Heart right ventricle (tissue), 16 donors: ENCODE measurements at regions not wholly inside any gene's neighbourhood (a gene's known extent, or its start where the extent isn't known, plus 50 kb on each side); places are given as distances from the start of the nearest gene placed in this dataset.

Experiments used
- ATAC-seq, 8 donors: fragments of 200-7000 bp; cut with Tn5 transposase; one replicate each; pipeline ENCODE4 v1.9.1; 2020; ENCODE audit warnings: mild to moderate bottlenecking in 8 of 8, moderate library complexity in 8 of 8, moderate number of reproducible peaks in 1 of 8
- DNase-seq, 2 donors: peaks; one replicate each; pipeline ENCODE4 v3.0.0-alpha.2; 2020
- H3K27ac ChIP-seq, 10 donors: fragments of 200-600 bp; sonication (generic) in 2 of 10; one replicate each; pipeline versions ENCODE4 v1.5.0 to v1.8.0; 2020 to 2022; ENCODE audit warnings: mild to moderate bottlenecking in 3 of 10
- H3K27me3 ChIP-seq, 7 donors: fragments of 200-600 bp; one replicate each; pipeline ENCODE4 v1.8.0; 2021 to 2022; ENCODE audit warnings: mild to moderate bottlenecking in 2 of 7
- H3K36me3 ChIP-seq, 9 donors: fragments of 200-600 bp; sonication (generic) in 1 of 9; one replicate each; pipeline versions ENCODE4 v1.5.0 to v1.8.0; 2020 to 2022; ENCODE audit warnings: mild to moderate bottlenecking in 2 of 9
- H3K4me1 ChIP-seq, 9 donors: fragments of 200-600 bp; sonication (generic) in 1 of 9; one replicate each; pipeline versions ENCODE4 v1.5.0 to v1.8.0; 2020 to 2022; ENCODE audit warnings: mild to moderate bottlenecking in 4 of 9
- H3K4me3 ChIP-seq, 10 donors: fragments of 200-600 bp; sonication (generic) in 2 of 10; one replicate each; pipeline versions ENCODE4 v1.5.0 to v1.8.0; 2020 to 2022; ENCODE audit warnings: mild to moderate bottlenecking in 7 of 10, moderate library complexity in 2 of 10
- H3K9me3 ChIP-seq, 11 donors: fragments of 200-600 bp in 10 of 11; sonication (generic) in 2 of 11; one replicate each; pipeline versions ENCODE4 v1.5.0 to v1.8.0; 2013 to 2022; ENCODE audit warnings: mild to moderate bottlenecking in 2 of 11, control low read depth in 1 of 11, moderate library complexity in 1 of 11
- WGBS, 2 donors: extraction: QIAGEN DNeasy Blood & Tissue Kit; methylation state at CpG; one replicate each; pipeline ENCODE4 v1.1.7; 2013; ENCODE audit warnings: inconsistent platforms in 1 of 2; 5-methylcytosine and 5-hydroxymethylcytosine counted together
- intact Hi-C, 10 donors: fragments of 100-400 bp; cut with DNase I; formaldehyde crosslinking; loops; one replicate each; pipeline versions ENCODE4 v1.11.1 to v1.14.2; 2022
- TF ChIP-seq, protein P1 (sequence below), 9 donors: fragments of 200-600 bp; sonication (generic) in 2 of 9; IDR thresholded peaks; one replicate each; pipeline versions ENCODE4 v1.5.0 to v1.8.0; 2021 to 2022; ENCODE audit warnings: antibody characterized with exemption in 9 of 9, mild to moderate bottlenecking in 5 of 9, moderate library complexity in 1 of 9
- donor health status: Arrhythmogenic right ventricular cardiomyopathy.
- donor health status: ischemic (EF 13 %, LVEDD 7.1; RV severe dilation, severe dysfunction).
- donor health status: healthy with polysubstance abuse.
- donor health status: DM: no; HTN: yes; CAD: no.
- donor health status: DM: no; HTN: no; CAD: no.
- donor health status: ischemic (EF 25% LVEDD 6.9; RV normal size, moderate dysfunction).
- donor health status: ischemic (EF 25% LVEDD 5.7; RV mildly dilated, moderate dysfunction).
- donor health status: healthy.
- donor health status: DM: yes; HTN: yes; CAD: no.
- donor health status: Ischemic cardiomyopathy.
- donor health status: ischemic (EF 35%, LVEDD 5.7; RV mildly dilated, moderate dysfunction).
- donor health status: nonischemic (EF 11% LVEDD 7.7; RV severe dilation, severe dysfunction).
- donor health status: DM: yes; HTN: yes; CAD: no.
- donor health status: PGD.
- donor health status: ischemic (EF 29% LVEDD 5.4; RV normal size, mild dysfunction).
- donor health status: nonischemic (EF 23%, LVEDD 6.1; RV moderate dilation, normal function).

DNA sequence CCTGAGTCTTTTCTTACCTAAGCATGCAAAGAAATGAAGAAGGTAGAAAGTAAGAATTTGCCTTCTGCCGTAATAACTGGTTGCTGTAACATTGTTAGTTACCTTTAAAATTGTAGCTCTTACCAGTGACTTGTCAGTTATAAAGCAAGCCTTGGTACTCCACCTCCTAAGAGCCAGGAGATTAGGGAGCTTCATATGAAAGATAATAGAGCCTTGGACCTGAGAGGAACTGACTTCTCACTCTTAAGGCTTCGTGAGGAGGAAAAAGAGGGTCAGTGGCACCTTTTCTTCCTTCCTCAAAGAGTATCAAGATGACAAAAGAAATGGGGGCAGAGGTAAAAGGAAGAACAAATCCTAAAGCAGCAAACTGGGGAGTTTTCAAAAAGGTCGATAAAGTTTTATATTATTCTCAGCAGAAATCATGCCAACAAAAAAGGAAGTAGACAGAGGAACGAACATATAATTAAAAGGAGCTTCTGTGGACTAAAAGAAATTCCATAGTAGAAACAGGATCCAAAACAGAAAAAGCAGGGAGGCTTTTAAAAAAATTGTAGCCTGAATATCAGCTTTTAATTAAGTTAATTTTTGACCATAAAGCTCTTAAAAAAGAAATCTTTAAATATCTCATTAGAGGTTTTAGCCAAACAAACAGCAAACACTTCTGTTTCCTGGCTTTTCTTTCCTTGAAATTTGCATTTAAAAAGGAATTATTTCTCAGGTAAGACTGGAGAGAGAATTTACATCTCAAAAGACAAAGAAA is 847.1 kb upstream of the ALCAM start:
- H3K9me3 ChIP-seq: no peaks in the 10 kb centered on the region
- no peak overlapping the region for H3K27ac ChIP-seq
- H3K4me1 ChIP-seq: no peaks in the 10 kb centered on the region
- intact Hi-C loops: no loop called here
- H3K4me3 ChIP-seq: no peak overlapping the region
- no peak for DNase-seq
- WGBS, 2 donors: 23 to 40% methylated on average over 4 of the region's 4 CpGs
- no peaks in the 10 kb centered on the region for H3K36me3 ChIP-seq
- TF ChIP-seq, protein P1, sequence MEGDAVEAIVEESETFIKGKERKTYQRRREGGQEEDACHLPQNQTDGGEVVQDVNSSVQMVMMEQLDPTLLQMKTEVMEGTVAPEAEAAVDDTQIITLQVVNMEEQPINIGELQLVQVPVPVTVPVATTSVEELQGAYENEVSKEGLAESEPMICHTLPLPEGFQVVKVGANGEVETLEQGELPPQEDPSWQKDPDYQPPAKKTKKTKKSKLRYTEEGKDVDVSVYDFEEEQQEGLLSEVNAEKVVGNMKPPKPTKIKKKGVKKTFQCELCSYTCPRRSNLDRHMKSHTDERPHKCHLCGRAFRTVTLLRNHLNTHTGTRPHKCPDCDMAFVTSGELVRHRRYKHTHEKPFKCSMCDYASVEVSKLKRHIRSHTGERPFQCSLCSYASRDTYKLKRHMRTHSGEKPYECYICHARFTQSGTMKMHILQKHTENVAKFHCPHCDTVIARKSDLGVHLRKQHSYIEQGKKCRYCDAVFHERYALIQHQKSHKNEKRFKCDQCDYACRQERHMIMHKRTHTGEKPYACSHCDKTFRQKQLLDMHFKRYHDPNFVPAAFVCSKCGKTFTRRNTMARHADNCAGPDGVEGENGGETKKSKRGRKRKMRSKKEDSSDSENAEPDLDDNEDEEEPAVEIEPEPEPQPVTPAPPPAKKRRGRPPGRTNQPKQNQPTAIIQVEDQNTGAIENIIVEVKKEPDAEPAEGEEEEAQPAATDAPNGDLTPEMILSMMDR (IDR thresholded peaks at IDR 0.05): no peak
- no peak for ATAC-seq
- no peaks in the 10 kb centered on the region for H3K27me3 ChIP-seq

DNA sequence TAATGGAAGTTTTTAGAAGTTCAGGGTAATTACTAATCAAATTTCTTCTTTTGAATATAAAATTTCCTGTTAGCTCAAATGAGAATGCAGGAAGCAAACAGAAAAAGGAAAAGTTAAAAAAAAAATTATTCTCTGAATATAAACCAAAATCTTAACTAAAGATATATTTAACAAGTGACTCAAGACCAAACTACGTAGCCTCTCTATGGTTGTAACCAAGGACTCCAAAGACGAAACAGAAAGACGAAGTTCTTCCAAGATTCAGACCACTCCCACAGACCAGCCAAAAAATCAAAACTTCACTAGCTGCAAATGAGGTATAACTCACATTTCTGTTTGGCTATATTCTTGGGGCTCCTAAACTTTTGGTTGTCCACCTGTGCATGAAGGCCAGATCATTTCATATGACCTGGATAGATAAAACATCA is 846.5 kb upstream of the ALCAM start:
- TF ChIP-seq, protein P1 (IDR thresholded peaks at IDR 0.05): no peak
- ATAC-seq (no peak), DNase-seq (no peak)
- H3K27me3 ChIP-seq: no peaks in the 10 kb centered on the region
- H3K36me3 ChIP-seq: no peaks in the 10 kb centered on the region
- no peak overlapping the region for H3K4me3 ChIP-seq
- no peak overlapping the region for H3K27ac ChIP-seq
- intact Hi-C loops: no loop called here
- no peaks in the 10 kb centered on the region for H3K4me1 ChIP-seq
- 63 to 65% methylated on average over 3 of the region's 3 CpGs for WGBS, 2 donors
- no peaks in the 10 kb centered on the region for H3K9me3 ChIP-seq

DNA sequence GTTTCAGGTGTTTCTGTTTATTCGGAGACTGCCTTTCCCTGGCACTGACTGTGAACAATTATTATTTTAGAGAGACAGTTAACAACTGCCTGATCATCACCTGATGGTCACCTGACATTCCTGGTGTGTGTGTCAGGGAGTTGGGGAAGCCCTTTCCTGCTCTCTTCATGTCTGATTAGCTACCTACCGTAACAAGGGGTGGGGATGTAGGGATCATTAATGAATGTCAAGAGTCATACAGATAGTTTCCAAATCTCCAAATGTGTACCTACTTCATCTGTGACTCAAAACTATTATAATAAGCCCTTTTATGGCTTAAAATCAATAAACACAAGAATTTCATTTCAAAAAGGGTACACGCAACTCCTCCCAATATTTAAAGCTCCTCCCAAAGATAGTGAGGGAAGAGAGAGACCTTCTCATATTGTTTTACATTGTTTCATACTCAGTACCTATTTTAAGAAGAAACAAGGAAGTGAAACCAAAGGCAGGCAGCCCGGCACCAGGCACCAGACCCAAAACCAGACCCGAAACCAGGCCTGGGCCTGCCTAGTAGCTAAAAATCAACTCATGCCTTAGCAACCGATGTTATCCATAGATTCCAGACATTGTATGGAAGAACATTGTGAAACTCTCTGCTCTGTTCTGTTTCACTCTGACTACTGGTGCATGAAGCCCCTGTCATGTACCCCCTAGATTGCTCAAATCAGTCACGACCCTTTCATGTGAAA is 844.9 kb upstream of the ALCAM start:
- DNase-seq (no peak), ATAC-seq (no peak)
- H3K27ac ChIP-seq: no peak overlapping the region
- no peaks in the 10 kb centered on the region for H3K36me3 ChIP-seq
- TF ChIP-seq, protein P1 (IDR thresholded peaks at IDR 0.05): no peak
- H3K4me3 ChIP-seq: no peak overlapping the region
- H3K9me3 ChIP-seq: no peaks in the 10 kb centered on the region
- 71 to 72% methylated on average over 7 of the region's 7 CpGs for WGBS, 2 donors
- intact Hi-C loops: no loop called here
- no peaks in the 10 kb centered on the region for H3K27me3 ChIP-seq
- H3K4me1 ChIP-seq: no peaks in the 10 kb centered on the region

DNA sequence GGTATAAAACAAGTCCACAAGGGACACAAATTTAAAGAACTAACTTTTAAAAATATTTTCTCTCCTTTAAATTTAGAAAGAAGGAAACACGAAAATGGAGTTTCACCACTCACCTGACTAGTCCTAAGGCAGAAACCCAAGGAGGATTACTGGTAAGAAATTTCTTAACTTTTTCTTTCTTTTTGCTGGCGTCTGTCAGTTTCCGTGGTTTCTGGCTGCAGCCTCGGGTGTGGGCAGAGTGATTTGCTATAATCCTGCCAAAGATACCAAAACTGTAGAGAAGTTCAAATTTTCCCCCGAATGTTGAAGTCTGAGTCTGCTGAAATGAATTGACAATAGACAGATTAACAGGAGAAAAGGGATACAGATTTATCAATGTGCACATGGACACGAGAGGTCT is 843.6 kb upstream of the ALCAM start:
- Histone ChIP-seq H3K27ac (no peak overlapping the region), H3K4me1 (no peaks in the 10 kb centered on the region), H3K9me3 (no peaks in the 10 kb centered on the region), H3K4me3 (no peak overlapping the region), H3K36me3 (no peaks in the 10 kb centered on the region), H3K27me3 (no peaks in the 10 kb centered on the region)
- 55 to 70% methylated on average over 6 of the region's 6 CpGs for WGBS, 2 donors
- intact Hi-C loops: no loop called here
- no peak for DNase-seq
- ATAC-seq: no peak
- TF ChIP-seq, protein P1 (IDR thresholded peaks at IDR 0.05): no peak
